Hepatocyte (in vitro differentiated cells): ENCODE measurements at regions not wholly inside any gene's neighbourhood (a gene's known extent, or its start where the extent isn't known, plus 50 kb on each side); places are given as distances from the start of the nearest gene placed in this dataset.
"Not testable (repeated sequence)": the region's sequence is repeated elsewhere in the genome, so short reads cannot be mapped to it uniquely, and the experiment has no call there.

Experiments
- CTCF ChIP-seq: fragments of 200-600 bp; sonication (generic); IDR thresholded peaks from 2 replicates; pipeline ENCODE4 v1.5.1; 2016; ENCODE audit warnings: antibody characterized with exemption, mild to moderate bottlenecking; ENCODE audit not compliant: poor library complexity
- EZH2 ChIP-seq: fragments of 200-600 bp; sonication (generic); IDR thresholded peaks from 2 replicates; pipeline ENCODE4 v1.6.1; 2016; ENCODE audit warnings: antibody characterized with exemption, mild to moderate bottlenecking, borderline replicate concordance
- EZH2phosphoT487 ChIP-seq: fragments of 200-600 bp; sonication (generic); IDR thresholded peaks from one replicate; pipeline ENCODE4 v1.6.1; 2018; ENCODE audit warnings: antibody characterized with exemption, mild to moderate bottlenecking, low read depth, moderate library complexity; ENCODE audit not compliant: unreplicated experiment, severe bottlenecking

GRCh38 chr3:147710753-147711152 is 301.6 kb downstream of the ZIC1 start:
- TF ChIP-seq CTCF, EZH2phosphoT487, EZH2: not testable (repeated sequence)
